ENCODE measurements at regions not wholly inside any gene's neighbourhood (a gene's known extent, or its start where the extent isn't known, plus 50 kb on each side); places are given as distances from the start of the nearest gene placed in this dataset.

GRCh38 chr3:48068886-48069285 is 52.7 kb upstream of the MAP4 start:
- TF ChIP-seq CTCF (IDR thresholded peaks at IDR 0.05) (no peak), POLR2A (IDR thresholded peaks at IDR 0.05) (no peak)

All from body of pancreas (tissue), 4 donors.